ENCODE measurements at regions not wholly inside any gene's neighbourhood (a gene's known extent, or its start where the extent isn't known, plus 50 kb on each side); places are given as distances from the start of the nearest gene placed in this dataset.

GRCh38 chr21:30986965-30987364 lies 51.3 kb downstream of the KRTAP19-8 start:
- WGBS (ENCODE audit: insufficient coverage): 67% methylated on average over 1 of the region's 2 CpGs
- Histone ChIP-seq H3K27ac (ENCODE audit: low read depth, low read length) (no peak overlapping the region), H3K4me3 (ENCODE audit: low read depth, low read length) (no peak overlapping the region), H3K36me3 (ENCODE audit: control insufficient read depth, insufficient read depth, low read length) (no peaks in the 10 kb centered on the region), H3K9me3 (ENCODE audit: control insufficient read depth, insufficient read depth, low read length) (no peaks in the 10 kb centered on the region), H3K4me1 (ENCODE audit: control insufficient read depth, insufficient read depth, low read length) (no peaks in the 10 kb centered on the region), H3K27me3 (ENCODE audit: control insufficient read depth, insufficient read depth, low read length) (no peaks in the 10 kb centered on the region)
- DNase-seq (ENCODE audit: low read depth in 4 of 6, low spot score in 6 of 6): no peak

GRCh38 chr21:30984889-30985288 lies 53.4 kb downstream of the KRTAP19-8 start:
- Histone ChIP-seq H3K4me3 (ENCODE audit: low read depth, low read length) (no peak overlapping the region), H3K9me3 (ENCODE audit: control insufficient read depth, insufficient read depth, low read length) (no peaks in the 10 kb centered on the region), H3K27ac (ENCODE audit: low read depth, low read length) (no peak overlapping the region), H3K36me3 (ENCODE audit: control insufficient read depth, insufficient read depth, low read length) (no peaks in the 10 kb centered on the region), H3K4me1 (ENCODE audit: control insufficient read depth, insufficient read depth, low read length) (no peaks in the 10 kb centered on the region), H3K27me3 (ENCODE audit: control insufficient read depth, insufficient read depth, low read length) (no peaks in the 10 kb centered on the region)
- DNase-seq (ENCODE audit: low read depth in 4 of 6, low spot score in 6 of 6): no peak
- WGBS (ENCODE audit: insufficient coverage): 100% methylated on average over 1 of the region's 3 CpGs

GRCh38 chr21:30981403-30981802 lies 56.9 kb downstream of the KRTAP19-8 start:
- no CpG with 5 or more reads among the region's 1 CpG for WGBS (ENCODE audit: insufficient coverage)

GRCh38 chr21:30979054-30979453 lies 59.2 kb downstream of the KRTAP19-8 start:
- Histone ChIP-seq H3K27ac (ENCODE audit: low read depth, low read length) (no peak overlapping the region), H3K4me3 (ENCODE audit: low read depth, low read length) (no peak overlapping the region), H3K27me3 (ENCODE audit: control insufficient read depth, insufficient read depth, low read length) (no peaks in the 10 kb centered on the region), H3K4me1 (ENCODE audit: control insufficient read depth, insufficient read depth, low read length) (no peaks in the 10 kb centered on the region), H3K36me3 (ENCODE audit: control insufficient read depth, insufficient read depth, low read length) (no peaks in the 10 kb centered on the region), H3K9me3 (ENCODE audit: control insufficient read depth, insufficient read depth, low read length) (no peaks in the 10 kb centered on the region)
- no CpG with 5 or more reads among the region's 1 CpG for WGBS (ENCODE audit: insufficient coverage)
- no peak for DNase-seq (ENCODE audit: low read depth in 4 of 6, low spot score in 6 of 6)

More at GRCh38 chr21:30981403-30981802, 56.9 kb downstream of the KRTAP19-8 start:
- no peak overlapping the region for H3K27ac ChIP-seq (ENCODE audit: low read depth, low read length)
- H3K27me3 ChIP-seq (ENCODE audit: control insufficient read depth, insufficient read depth, low read length): no peaks in the 10 kb centered on the region
- no peaks in the 10 kb centered on the region for H3K4me1 ChIP-seq (ENCODE audit: control insufficient read depth, insufficient read depth, low read length)
- no peaks in the 10 kb centered on the region for H3K9me3 ChIP-seq (ENCODE audit: control insufficient read depth, insufficient read depth, low read length)
- DNase-seq (ENCODE audit: low read depth in 4 of 6, low spot score in 6 of 6): no peak
- no peaks in the 10 kb centered on the region for H3K36me3 ChIP-seq (ENCODE audit: control insufficient read depth, insufficient read depth, low read length)
- no peak overlapping the region for H3K4me3 ChIP-seq (ENCODE audit: low read depth, low read length)

- Histone ChIP-seq H3K4me1 (ENCODE audit: control insufficient read depth, insufficient read depth, low read length) (no peaks in the 10 kb centered on the region), H3K9me3 (ENCODE audit: control insufficient read depth, insufficient read depth, low read length) (no peaks in the 10 kb centered on the region), H3K36me3 (ENCODE audit: control insufficient read depth, insufficient read depth, low read length) (no peaks in the 10 kb centered on the region), H3K27me3 (ENCODE audit: control insufficient read depth, insufficient read depth, low read length) (no peaks in the 10 kb centered on the region), H3K27ac (ENCODE audit: low read depth, low read length) (no peak overlapping the region), H3K4me3 (ENCODE audit: low read depth, low read length) (no peak overlapping the region)
- DNase-seq (ENCODE audit: low read depth in 4 of 6, low spot score in 6 of 6): no peak
- WGBS (ENCODE audit: insufficient coverage): 80% methylated on average over 1 of the region's 2 CpGs
These were observed 74.0 kb downstream of the KRTAP19-8 start for GRCh38 chr21:30964283-30964682.

GRCh38 chr21:30963502-30963901 lies 74.8 kb downstream of the KRTAP19-8 start:
- Histone ChIP-seq H3K36me3 (ENCODE audit: control insufficient read depth, insufficient read depth, low read length) (no peaks in the 10 kb centered on the region), H3K4me1 (ENCODE audit: control insufficient read depth, insufficient read depth, low read length) (no peaks in the 10 kb centered on the region), H3K27me3 (ENCODE audit: control insufficient read depth, insufficient read depth, low read length) (no peaks in the 10 kb centered on the region), H3K4me3 (ENCODE audit: low read depth, low read length) (no peak overlapping the region), H3K9me3 (ENCODE audit: control insufficient read depth, insufficient read depth, low read length) (no peaks in the 10 kb centered on the region), H3K27ac (ENCODE audit: low read depth, low read length) (no peak overlapping the region)
- 78% methylated on average over 3 of the region's 3 CpGs for WGBS (ENCODE audit: insufficient coverage)
- DNase-seq (ENCODE audit: low read depth in 4 of 6, low spot score in 6 of 6): peak in 1 of 6 donors; percentile 28

GRCh38 chr21:30962013-30962412 lies 76.3 kb downstream of the KRTAP19-8 start:
- 70% methylated on average over 5 of the region's 5 CpGs for WGBS (ENCODE audit: insufficient coverage)
- H3K9me3 ChIP-seq (ENCODE audit: control insufficient read depth, insufficient read depth, low read length): no peaks in the 10 kb centered on the region

GRCh38 chr21:30958741-30959140 lies 77.4 kb upstream of the KRTAP11-1 start:
- Histone ChIP-seq H3K27ac (ENCODE audit: low read depth, low read length) (no peak overlapping the region), H3K4me3 (ENCODE audit: low read depth, low read length) (no peak overlapping the region), H3K36me3 (ENCODE audit: control insufficient read depth, insufficient read depth, low read length) (no peaks in the 10 kb centered on the region), H3K27me3 (ENCODE audit: control insufficient read depth, insufficient read depth, low read length) (no peaks in the 10 kb centered on the region), H3K4me1 (ENCODE audit: control insufficient read depth, insufficient read depth, low read length) (no peaks in the 10 kb centered on the region), H3K9me3 (ENCODE audit: control insufficient read depth, insufficient read depth, low read length) (no peaks in the 10 kb centered on the region)
- WGBS (ENCODE audit: insufficient coverage): 98% methylated on average over 5 of the region's 7 CpGs
- no peak for DNase-seq (ENCODE audit: low read depth in 4 of 6, low spot score in 6 of 6)

More at GRCh38 chr21:30962013-30962412, 76.3 kb downstream of the KRTAP19-8 start:
- no peak overlapping the region for H3K4me3 ChIP-seq (ENCODE audit: low read depth, low read length)
- no peaks in the 10 kb centered on the region for H3K4me1 ChIP-seq (ENCODE audit: control insufficient read depth, insufficient read depth, low read length)
- no peak for DNase-seq (ENCODE audit: low read depth in 4 of 6, low spot score in 6 of 6)
- no peaks in the 10 kb centered on the region for H3K27me3 ChIP-seq (ENCODE audit: control insufficient read depth, insufficient read depth, low read length)
- H3K36me3 ChIP-seq (ENCODE audit: control insufficient read depth, insufficient read depth, low read length): no peaks in the 10 kb centered on the region
- H3K27ac ChIP-seq (ENCODE audit: low read depth, low read length): no peak overlapping the region

GRCh38 chr21:30957010-30957409 lies 75.6 kb upstream of the KRTAP11-1 start:
- no peak for DNase-seq (ENCODE audit: low read depth in 4 of 6, low spot score in 6 of 6)
- Histone ChIP-seq H3K4me3 (ENCODE audit: low read depth, low read length) (no peak overlapping the region), H3K27me3 (ENCODE audit: control insufficient read depth, insufficient read depth, low read length) (no peaks in the 10 kb centered on the region), H3K36me3 (ENCODE audit: control insufficient read depth, insufficient read depth, low read length) (no peaks in the 10 kb centered on the region), H3K9me3 (ENCODE audit: control insufficient read depth, insufficient read depth, low read length) (no peaks in the 10 kb centered on the region), H3K27ac (ENCODE audit: low read depth, low read length) (no peak overlapping the region), H3K4me1 (ENCODE audit: control insufficient read depth, insufficient read depth, low read length) (no peaks in the 10 kb centered on the region)
- WGBS (ENCODE audit: insufficient coverage): 94% methylated on average over 2 of the region's 4 CpGs

- 50% methylated on average over 1 of the region's 2 CpGs for WGBS (ENCODE audit: insufficient coverage)
- H3K36me3 ChIP-seq (ENCODE audit: control insufficient read depth, insufficient read depth, low read length): no peaks in the 10 kb centered on the region
- no peak for DNase-seq (ENCODE audit: low read depth in 4 of 6, low spot score in 6 of 6)
- H3K4me3 ChIP-seq (ENCODE audit: low read depth, low read length): no peak overlapping the region
- H3K27ac ChIP-seq (ENCODE audit: low read depth, low read length): no peak overlapping the region
- H3K9me3 ChIP-seq (ENCODE audit: control insufficient read depth, insufficient read depth, low read length): no peaks in the 10 kb centered on the region
- no peaks in the 10 kb centered on the region for H3K27me3 ChIP-seq (ENCODE audit: control insufficient read depth, insufficient read depth, low read length)
- no peaks in the 10 kb centered on the region for H3K4me1 ChIP-seq (ENCODE audit: control insufficient read depth, insufficient read depth, low read length)
These were observed 72.2 kb upstream of the KRTAP11-1 start for GRCh38 chr21:30953605-30954004.
